GM21390 (cell line): ENCODE measurements at regions not wholly inside any gene's neighbourhood (a gene's known extent, or its start where the extent isn't known, plus 50 kb on each side); places are given as distances from the start of the nearest gene placed in this dataset.

Experiments used
- ATAC-seq: cut with Tn5 transposase; IDR thresholded peaks from one replicate; pipeline ENCODE4 v1.9.1; 2021; ENCODE audit not compliant: unreplicated experiment

DNA sequence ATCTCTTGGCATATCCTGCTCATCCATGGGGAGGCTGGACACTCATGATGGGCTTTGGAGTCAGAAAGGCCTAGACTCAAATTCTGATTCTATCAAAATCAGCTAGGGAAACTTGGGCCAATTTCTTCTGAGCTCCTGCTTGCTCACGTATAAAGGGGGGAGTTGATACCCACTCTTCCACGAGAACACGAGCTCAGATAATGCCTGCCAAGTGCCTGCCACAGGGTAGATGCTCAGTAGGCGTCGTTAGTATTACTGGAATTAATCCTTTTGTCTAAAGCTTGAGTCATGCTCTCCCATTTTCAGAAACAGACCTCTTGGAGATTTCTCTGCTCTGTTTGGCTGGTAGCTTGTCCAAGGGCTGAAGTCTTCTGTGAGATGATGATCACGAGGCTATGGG is 238.3 kb upstream of the MVB12B start:
- no peak for ATAC-seq

DNA sequence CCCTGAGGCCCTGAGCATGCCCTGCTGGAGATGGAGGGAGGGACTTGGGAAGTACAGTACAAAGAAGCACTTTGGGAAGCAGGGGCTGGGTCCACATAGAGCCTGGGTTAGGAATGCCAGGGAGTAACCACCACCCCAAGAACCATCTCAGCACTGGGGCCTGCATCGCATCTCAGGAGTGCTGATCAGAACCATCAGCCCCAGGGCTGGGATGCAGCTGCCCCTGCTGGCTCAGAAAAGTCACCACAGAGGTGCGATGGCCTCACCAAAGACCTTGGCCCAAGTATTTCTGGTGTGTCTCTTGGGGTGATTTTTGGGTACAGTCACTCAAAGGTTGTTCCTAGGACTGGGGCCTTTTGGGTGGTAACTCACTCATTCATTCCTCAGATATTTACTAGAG is 236.8 kb upstream of the MVB12B start:
- ATAC-seq, result no peak

DNA sequence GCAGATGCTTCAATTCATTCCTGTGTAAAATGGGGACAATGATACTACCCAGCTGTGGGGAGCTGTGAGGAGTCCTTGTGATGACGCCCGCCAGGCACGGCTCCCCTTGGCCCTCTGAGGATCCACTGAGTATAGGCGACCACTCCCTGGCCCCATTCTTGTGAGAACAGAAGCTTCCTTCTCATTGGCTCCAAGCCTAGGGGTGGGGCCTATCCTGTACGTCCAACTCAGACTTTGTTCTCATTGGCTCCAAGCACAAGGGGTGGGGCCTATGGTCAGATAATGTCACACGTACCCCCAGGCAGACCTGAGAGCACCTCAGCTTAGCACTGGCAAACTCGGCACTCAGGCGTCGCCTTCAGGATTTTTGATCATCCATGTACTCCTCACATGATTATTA is 232.9 kb upstream of the MVB12B start:
- no peak for ATAC-seq

DNA sequence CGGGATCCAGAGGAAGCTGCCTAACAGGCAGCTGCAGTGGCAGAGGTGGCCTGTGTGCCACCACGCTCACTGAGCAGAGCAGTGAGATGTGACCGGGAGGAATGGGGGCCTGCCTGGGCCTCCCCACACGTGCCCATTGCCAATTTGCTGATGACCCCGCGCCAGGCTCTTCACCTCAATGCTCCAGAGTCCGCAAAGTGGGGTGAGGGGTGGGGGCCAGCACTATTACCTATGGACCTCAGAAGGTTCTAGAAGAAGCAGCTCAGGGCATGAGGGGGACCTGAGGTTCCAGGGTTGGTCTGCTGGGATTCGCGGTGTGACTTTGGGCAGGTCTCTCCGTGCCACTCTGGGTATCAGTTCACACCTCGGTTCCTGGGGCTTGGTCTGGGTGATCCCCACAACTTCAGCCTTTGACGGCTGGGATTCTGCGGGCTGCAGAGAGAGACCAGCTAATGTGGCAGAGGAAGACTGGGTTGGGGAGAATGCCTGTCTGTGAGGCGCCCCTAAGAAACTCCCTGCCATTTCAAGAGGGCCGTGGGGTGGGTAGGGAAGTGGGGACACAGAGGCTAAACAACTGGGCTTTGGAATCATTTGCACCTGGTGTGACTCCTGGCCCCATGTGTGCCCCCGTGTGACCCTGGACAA is 231.0 kb upstream of the MVB12B start:
- no peak for ATAC-seq

DNA sequence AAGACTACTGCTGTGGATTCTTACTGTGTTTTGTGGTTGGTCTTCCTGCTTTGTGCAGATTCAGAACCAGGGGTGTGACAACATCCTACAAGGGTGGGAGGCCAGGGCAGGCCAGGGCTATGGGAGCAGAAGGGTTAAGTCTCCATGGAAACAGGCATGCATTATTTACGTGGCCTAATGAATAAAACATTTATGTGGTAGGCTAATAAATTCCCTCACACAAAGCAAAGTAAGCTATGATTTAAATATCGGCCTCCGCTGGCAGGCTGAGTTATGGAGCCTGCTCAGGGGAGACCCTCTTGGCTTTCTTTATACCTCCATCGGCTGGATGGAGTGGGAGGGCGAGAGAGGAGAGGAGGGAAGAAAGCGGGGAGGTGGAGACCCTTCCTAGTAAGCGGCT is 230.3 kb upstream of the MVB12B start:
- no peak for ATAC-seq

DNA sequence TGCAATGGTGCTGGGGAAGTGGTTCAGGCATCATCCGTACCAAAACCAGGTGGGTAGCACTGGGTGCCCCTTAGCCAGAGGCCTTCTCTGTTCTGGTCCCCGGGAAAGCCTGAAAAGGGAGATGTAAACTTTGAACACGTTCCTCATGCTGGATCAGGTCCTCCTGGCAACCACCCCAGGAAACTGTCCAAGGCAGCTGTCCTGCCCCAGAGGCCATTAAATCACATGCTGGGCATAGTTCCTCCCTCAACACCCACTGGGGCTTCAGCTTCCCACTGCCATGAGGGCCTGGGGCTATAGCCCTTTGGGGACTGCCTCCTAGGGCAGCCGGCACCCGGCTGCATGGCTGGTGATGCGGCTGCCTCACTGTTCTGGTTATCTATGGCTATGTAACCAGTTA is 228.9 kb upstream of the MVB12B start:
- no peak for ATAC-seq

DNA sequence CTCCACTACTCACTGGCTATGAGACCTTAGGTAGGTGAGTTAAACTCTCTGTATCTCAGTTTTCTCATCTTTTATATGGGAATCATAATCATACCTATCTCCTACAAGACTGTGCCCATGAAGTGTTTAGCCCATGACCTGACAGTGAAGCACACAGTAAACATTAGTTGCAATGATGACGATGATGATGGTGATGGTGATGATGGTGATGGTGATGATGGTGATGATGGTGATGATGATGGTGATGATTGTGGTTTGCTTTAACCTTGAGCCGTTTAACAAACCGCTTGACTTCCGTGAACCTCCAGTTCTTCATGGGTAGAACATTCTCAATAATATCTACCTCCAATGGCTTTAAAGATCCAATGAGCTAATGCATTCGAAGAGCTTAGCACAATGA is 220.2 kb upstream of the MVB12B start:
- no peak for ATAC-seq

DNA sequence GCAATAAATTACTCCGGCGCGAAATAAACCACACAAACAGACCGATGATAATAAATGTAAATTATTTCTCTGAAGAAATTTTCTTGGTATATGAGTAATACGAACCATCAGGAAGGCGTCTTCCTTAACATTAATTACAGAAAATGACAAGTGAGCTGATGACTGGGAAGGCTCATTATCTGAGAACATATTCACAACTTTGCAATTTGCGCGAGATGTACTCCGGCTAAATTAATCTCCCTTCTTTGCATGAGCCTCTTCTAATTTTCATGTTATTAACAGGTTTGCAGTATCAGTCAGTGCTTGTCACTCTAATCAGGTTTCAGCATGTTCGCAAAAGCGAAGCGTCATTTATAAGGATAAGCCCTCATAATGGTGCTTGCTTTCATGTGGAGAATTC is 218.9 kb upstream of the MVB12B start:
- ATAC-seq, result no peak

DNA sequence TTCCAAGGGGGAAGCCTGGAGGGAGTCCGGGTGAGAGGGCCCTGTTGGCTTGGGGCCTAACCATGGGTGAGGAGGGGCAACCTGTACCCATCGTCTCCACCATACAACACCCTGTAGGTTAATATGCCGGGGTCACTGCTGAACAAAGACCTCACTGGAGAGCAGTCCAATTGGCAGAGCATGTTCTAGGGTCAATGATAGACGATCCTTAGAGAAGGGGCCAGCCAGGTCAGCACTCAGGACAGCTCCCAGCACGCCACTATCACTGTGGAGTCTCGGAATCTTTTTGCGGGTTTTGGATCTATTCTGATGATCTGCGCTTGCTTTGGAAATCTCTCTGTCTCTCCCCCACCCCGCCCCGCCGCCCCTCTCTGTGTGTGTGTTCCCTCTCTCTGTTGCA is 218.4 kb upstream of the MVB12B start:
- no peak for ATAC-seq

DNA sequence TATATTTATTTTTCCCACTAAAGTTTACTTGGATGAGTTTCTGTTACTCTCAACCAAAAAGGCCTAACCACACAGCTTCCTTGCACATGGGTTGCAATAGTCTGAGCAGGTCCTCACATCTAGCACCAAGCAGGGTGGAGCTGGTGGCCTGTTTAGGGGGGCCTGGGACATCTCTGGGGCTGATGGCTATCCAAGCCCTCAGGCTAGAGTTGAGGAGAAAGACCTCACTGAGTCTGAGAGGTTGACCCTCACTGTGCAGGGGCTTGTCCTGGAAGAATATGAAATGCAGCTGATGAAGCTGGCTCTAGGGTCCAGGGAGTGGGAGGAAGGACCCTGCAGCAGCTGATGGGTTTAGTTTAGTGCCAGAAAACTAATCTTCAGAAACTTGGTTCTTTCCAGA is 217.1 kb upstream of the MVB12B start:
- no peak for ATAC-seq

DNA sequence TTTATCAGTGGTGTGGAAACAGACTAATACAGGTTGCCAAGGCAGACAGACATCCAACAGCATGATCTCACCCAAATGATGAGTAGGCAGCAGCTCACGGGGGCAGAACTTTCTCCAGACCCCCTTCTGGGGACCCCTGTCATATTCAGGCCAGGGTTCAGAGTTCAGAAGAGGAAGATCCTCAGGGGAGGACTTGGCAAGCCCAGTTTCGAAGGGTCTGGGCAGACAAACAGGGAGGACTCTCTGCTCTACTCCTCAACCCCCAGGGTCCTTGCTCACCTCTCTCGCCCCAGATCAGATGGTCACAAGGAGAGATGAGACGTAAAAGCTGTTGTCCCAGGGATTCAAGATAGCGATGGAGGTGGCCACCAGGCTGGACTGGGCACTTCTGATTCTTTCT is 215.1 kb upstream of the MVB12B start:
- no peak for ATAC-seq

DNA sequence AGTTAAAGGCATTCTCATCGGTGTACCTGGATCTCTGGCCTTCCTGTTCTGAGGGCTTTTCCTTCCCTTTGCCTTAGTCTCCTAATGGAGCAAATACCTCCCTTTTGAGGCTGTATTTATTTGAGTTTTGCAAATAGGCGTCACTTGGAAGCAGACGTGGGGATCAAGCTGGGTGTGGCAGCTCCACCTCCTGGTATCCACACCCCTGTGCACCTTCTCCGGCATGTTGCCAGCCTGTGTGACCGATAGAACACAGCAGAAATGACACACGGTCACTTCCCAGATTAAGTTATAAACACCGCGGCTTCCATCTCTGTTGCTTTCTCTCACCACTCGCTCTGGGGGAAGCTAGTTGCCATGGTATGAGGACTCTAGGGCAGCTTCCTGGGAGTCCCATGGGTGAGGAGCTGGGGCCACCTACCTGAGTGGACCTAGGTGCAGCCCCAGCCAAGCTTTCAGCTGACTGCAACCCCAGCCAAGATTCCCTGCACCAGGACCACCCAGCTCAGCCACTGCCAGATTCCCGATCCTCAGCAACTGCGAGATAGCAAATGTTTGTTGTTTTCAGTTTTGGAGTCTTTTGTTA is 214.4 kb upstream of the MVB12B start:
- no peak for ATAC-seq

DNA sequence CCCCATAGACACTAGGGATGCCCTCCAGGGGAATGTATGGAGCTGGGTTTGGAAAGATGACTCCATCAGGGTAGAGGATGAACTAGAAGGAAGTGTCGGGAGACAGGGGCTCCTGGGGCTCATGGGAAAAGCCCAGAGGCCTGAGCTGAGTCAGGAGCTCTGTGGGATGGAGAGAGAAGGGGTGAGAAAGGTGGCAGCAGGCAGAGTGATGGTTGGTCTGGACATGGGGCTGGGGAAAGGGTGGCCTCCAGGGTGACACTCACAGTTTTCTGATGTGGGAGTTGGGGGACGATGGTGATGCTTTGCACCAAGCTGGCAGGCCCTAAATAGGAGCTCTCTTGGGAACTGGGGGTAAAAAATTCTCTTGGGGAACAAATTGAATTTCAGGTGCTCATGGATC is 213.5 kb upstream of the MVB12B start:
- no peak for ATAC-seq

DNA sequence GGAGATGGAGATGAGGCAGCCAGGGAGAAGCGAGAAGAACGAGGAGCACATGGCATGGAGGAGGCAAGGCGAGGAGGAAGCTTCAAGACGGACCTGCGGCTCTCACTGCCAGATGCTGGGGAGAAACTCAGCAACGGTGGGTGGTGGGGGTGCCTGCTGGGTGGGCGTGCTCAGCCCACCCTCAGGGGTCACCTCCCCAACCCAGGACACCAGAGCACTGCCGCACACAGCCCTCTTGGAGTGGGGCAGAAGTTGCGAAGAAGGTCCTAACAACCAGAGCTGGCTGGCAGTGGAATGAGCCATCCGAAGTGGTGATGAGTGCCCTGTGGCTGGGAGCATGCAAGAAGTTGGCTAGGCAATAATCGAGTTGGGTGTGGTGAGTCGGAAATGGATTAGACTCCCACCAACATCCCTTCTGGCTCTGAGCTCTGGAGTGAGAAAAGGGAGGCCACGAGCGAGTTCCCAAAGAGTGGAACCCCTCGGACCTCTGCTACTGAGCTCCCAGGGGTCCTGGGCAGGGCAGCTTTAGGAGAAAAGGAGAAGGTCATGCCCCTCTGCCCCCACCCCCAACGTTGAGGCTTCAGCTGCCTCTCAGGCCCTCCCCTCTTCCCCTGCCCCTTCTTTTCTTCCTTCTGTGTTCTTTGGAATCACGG is 212.7 kb upstream of the MVB12B start:
- ATAC-seq, result no peak

DNA sequence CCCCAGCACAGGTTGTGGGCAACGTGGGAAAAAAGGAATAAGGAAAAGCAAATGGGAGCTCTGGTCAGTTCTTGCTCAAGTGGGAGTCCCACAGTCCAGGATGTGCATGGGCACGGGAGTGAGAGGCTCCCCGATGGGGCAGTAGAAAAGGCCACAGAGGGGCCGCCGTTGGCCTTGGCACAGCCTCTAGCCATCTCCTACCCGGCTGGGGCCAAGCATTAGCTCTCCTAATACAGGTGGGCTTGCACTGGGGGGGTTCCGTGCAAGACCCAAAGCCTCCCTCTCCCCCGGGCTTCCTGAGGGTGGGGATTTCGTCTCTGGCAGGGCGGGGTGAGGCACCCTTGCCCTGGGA is 212.2 kb upstream of the MVB12B start:
- no peak for ATAC-seq

DNA sequence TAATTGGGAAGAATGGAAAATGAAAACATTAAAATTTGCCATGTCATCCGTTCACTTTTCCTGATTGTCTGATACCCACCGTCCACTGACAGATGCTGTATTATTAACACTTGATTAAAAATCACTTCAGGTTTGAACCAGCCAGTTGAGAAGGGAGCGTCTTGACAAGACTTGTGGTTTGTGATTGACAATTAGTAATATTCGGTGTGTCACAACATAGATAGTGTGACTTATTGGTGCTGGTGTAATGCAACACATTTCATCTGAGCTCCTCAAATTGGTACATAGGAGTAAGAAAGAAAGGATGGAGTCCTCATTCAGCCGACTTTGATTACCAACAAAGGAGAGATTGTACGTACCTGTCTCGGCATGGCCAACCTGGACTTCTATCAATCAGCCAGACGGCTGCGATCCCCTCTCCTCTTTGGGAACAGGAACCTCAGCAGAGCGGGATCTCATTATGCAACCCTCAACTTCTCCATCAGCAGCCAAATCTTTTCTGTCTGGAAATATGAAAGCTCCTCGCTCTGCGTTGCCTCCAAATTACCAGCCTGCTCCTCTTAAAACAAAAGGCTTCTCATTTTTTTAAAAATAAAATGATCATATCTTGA is 211.7 kb upstream of the MVB12B start:
- ATAC-seq, result no peak

DNA sequence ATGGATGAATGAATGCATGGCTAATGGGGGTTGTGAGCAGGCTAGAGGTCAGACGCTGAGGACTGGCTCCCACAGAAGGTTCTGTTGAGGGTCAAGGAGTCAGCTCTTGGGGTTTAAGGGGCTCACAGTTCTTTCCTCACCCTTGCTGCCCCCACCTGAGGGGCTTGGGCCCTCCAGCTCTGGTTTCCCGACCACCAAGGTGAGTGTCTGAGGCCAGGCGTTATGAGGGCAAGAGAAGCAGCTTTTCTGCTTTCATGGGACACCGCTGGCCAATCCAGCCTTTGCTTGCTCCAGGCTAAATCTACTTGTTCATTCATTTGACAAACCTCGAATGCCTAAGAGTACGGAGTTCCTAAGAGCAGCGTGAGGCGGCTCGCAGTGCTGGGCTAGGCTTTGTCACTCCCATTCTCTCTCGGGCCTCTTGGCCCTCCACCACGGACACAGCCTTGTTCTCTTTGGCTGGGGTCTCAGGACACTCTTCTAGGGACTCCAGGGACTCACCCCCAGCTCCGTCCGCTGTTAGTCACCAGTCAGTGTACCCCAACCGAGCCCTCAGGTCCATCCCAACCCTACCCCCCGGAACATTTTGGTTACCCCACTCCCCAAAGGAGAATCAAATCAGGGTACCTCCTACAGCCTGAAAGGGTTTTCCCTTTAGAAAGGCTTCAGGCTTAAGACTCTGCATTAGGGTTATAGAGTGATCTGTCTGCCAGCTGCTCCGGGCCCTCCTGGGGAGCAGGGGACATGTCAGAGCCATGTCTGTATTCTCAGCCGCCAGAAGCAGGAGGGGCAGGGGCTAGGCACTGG is 210.1 kb upstream of the MVB12B start:
- ATAC-seq, result no peak

DNA sequence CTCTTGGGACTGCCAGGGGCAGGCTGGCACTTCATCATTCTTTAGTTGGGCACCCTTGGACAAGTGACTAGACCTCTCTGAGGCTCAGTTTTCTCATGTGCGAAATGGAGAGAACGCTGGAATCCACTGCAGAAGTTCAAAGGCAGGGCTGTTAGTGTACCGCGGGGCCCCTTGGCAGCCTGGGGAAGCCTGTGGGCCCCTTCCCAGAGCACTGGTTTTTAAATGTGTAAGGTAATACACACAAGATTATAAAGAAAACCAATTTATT is 209.5 kb upstream of the MVB12B start:
- no peak for ATAC-seq

DNA sequence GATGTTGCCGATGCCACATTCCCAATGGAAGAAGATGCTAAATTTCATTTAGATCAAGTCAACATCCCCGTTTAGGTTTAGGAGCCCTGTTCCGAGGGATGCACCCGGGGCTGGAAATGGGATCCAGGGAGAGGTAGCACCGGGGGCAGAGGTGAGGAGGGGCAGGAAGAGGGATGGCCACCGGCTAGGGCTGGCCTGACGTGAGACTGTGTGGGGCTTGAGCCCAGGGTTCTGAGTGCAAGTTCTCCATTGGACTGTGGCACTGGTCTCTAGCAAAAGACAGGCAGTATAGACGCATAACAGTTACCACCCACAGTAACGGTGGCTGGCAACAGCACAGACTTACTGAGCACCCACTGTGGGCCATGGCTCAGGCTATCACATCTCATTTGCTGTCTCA is 209.0 kb upstream of the MVB12B start:
- no peak for ATAC-seq

DNA sequence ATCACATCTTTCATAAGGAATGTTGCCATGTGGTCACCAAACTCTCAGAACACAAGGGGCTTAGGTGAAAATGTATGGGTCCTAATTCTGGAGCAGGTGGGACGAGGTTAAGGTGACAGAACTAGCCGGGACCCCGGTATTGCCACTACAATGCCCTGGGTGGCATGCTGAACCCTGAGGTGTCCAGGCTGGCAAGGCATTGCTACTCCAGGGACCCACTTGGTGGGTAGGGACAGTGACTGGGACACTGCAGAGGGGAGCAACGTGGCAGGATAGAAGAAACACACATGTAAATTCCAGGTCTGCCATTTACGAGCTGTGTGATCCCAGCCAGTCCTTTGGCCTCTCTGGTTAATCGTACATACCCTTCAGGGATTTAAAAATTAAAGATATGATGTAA is 206.9 kb upstream of the MVB12B start:
- no peak for ATAC-seq

DNA sequence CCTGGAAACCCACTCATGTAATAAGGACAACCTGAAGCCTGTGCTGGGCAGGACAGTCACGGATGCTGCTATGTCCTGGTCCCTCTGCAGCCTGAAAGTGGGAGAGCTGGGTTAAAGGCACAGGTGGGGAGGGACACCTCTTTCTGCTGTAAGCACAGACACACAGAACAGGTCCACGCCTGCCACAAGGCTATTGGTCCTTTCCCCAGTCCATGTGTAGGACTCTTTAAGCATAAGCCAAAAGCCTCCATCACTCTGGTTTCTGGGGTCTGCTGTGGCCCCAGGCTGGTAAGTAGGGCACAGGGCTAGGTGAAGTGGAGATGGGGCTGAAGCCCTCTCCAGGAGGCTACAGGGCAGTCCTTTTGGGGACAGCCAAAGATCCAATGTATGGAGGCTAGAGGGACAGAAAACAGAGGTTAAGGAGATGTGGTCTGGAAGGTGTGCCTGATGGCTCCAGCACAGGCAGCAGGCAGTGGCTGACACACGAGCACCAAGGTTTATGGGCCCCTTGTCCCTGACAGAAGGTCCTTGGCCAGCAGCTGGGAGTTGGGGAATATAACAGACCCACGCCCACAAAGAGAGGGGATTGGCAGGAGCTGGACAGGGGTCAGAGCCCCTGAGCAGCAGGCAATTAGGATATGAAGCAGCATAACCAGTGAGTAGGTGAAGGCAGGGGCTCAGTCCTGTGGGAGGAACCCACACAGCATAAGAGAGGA is 203.6 kb upstream of the MVB12B start:
- no peak for ATAC-seq
